DMS114 treated with DMSO at 0.1 percent for 48 hours (cell line): ENCODE measurements at regions not wholly inside any gene's neighbourhood (a gene's known extent, or its start where the extent isn't known, plus 50 kb on each side); places are given as distances from the start of the nearest gene placed in this dataset.
"Not testable (repeated sequence)": the region's sequence is repeated elsewhere in the genome, so short reads cannot be mapped to it uniquely, and the experiment has no call there.

Experiments used
- DNase-seq: peaks from one replicate; lab custom pipeline; 2025; ENCODE audit not compliant: unreplicated experiment; lab: John Stamatoyannopoulos, UW

GRCh38 chr10:7108141-7108540 lies 302.7 kb downstream of the SFMBT2 start:
- DNase-seq: no peak

- DNase-seq: no peak
Observed at GRCh38 chr10:7107285-7107684, 303.5 kb downstream of the SFMBT2 start.

- DNase-seq: not testable (repeated sequence)
Observed at GRCh38 chr10:7104379-7104778, 306.5 kb downstream of the SFMBT2 start.

GRCh38 chr10:7102557-7103349 lies 308.1 kb downstream of the SFMBT2 start:
- no peak for DNase-seq

- no peak for DNase-seq
Observed at GRCh38 chr10:7102084-7102483, 308.8 kb downstream of the SFMBT2 start.

GRCh38 chr10:7101451-7101850 lies 309.4 kb downstream of the SFMBT2 start:
- DNase-seq: no peak

GRCh38 chr10:7100032-7100702 lies 310.7 kb downstream of the SFMBT2 start:
- no peak for DNase-seq

GRCh38 chr10:7098160-7098762 lies 312.6 kb downstream of the SFMBT2 start:
- no peak for DNase-seq

- no peak for DNase-seq
Observed at GRCh38 chr10:7094781-7095180, 316.1 kb downstream of the SFMBT2 start.

- no peak for DNase-seq
Observed at GRCh38 chr10:7093368-7093767, 317.5 kb downstream of the SFMBT2 start.

- no peak for DNase-seq
Observed at GRCh38 chr10:7092603-7093002, 318.2 kb downstream of the SFMBT2 start.

GRCh38 chr10:7090529-7090928 lies 320.3 kb downstream of the SFMBT2 start:
- DNase-seq: no peak

- no peak for DNase-seq
Observed at GRCh38 chr10:7085913-7086589, 324.8 kb downstream of the SFMBT2 start.

GRCh38 chr10:7085147-7085912 lies 325.5 kb downstream of the SFMBT2 start:
- DNase-seq: no peak

- DNase-seq: no peak
Observed at GRCh38 chr10:7084280-7085005, 326.4 kb downstream of the SFMBT2 start.

- DNase-seq: no peak
Observed at GRCh38 chr10:7082967-7083366, 327.9 kb downstream of the SFMBT2 start.

- DNase-seq: no peak
Observed at GRCh38 chr10:7077880-7078279, 333.0 kb downstream of the SFMBT2 start.

- no peak for DNase-seq
Observed at GRCh38 chr10:7075851-7076250, 335.0 kb downstream of the SFMBT2 start.

GRCh38 chr10:7075110-7075509 lies 335.7 kb downstream of the SFMBT2 start:
- DNase-seq: no peak

GRCh38 chr10:7071421-7071820 lies 339.4 kb downstream of the SFMBT2 start:
- DNase-seq: no peak
